ENCODE measurements at regions not wholly inside any gene's neighbourhood (a gene's known extent, or its start where the extent isn't known, plus 50 kb on each side); places are given as distances from the start of the nearest gene placed in this dataset.

- Mint-ChIP-seq H3K27ac (no peak overlapping the region), H3K4me3 (no peak overlapping the region), H3K9me3 (no peaks in the 10 kb centered on the region), H3K4me1 (no peaks in the 10 kb centered on the region), H3K36me3 (no peaks in the 10 kb centered on the region), H3K27me3 (peaks cover 4 to 5% of the 10 kb centered on the region in 2 donors)
- WGBS (ENCODE audit: insufficient coverage): no CpG with 5 or more reads among the region's 1 CpG
- Histone ChIP-seq H3K27me3 (replicated peaks in 1 of 2; ENCODE audit: control insufficient read depth in 2 of 2, extremely low read depth in 1 of 2, insufficient read depth in 2 of 2, low read length in 1 of 2) (no peaks in the 10 kb centered on the region), H3K4me3 (ENCODE audit: control insufficient read depth in 1 of 2, extremely low read depth in 1 of 2, low read length in 1 of 2) (no peak overlapping the region), H3K4me1 (ENCODE audit: control insufficient read depth in 1 of 2, extremely low read depth in 1 of 2, insufficient read depth in 2 of 2, low read length in 2 of 2) (no peaks in the 10 kb centered on the region), H3K27ac (ENCODE audit: low read length) (no peak overlapping the region), H3K36me3 (ENCODE audit: control insufficient read depth in 2 of 2, extremely low read depth in 1 of 2, insufficient read depth in 1 of 2, low read length in 1 of 2) (no peaks in the 10 kb centered on the region), H3K9me3 (no peaks in the 10 kb centered on the region)
- DNase-seq: no peak
- POLR2A ChIA-PET: no interaction called here
- ATAC-seq (replicated peaks in 1 of 4): no peak
- CTCF ChIA-PET: no interaction called here
Measured at GRCh38 chr1:197825541-197825940, 50.3 kb upstream of the DENND1B start.
